Neural cell (in vitro differentiated cells): ENCODE measurements at regions not wholly inside any gene's neighbourhood (a gene's known extent, or its start where the extent isn't known, plus 50 kb on each side); places are given as distances from the start of the nearest gene placed in this dataset.

Experiments used
- H2AFZ ChIP-seq: fragments of 200-600, 300-800 bp; sonication (generic), shearing (Covaris generic); 2 replicates; pipeline ENCODE4 v1.6.0; 2014; ENCODE audit warnings: low read depth, mild to moderate bottlenecking, antibody characterized with exemption, low read length, moderate library complexity
- H3F3A ChIP-seq: fragments of 200-600 bp; shearing (Covaris generic); 2 replicates; pipeline ENCODE4 v1.6.1; 2016; ENCODE audit warnings: mild to moderate bottlenecking, moderate library complexity, mixed read lengths, antibody characterized with exemption, low read length; ENCODE audit not compliant: insufficient read depth, poor library complexity, severe bottlenecking
- H3K27ac ChIP-seq: fragments of 200-600, 300-800 bp; sonication (generic), shearing (Covaris generic); 2 replicates; pipeline ENCODE4 v1.5.1; 2014; ENCODE audit warnings: mild to moderate bottlenecking, low read length, moderate library complexity
- H3K27me3 ChIP-seq: fragments of 300-800, 200-600 bp; sonication (generic), shearing (Covaris generic); 2 replicates; pipeline ENCODE4 v1.6.0; 2014; ENCODE audit warnings: mild to moderate bottlenecking, low read depth, low read length, moderate library complexity; ENCODE audit not compliant: insufficient read depth
- H3K36me3 ChIP-seq: fragments of 300-800, 200-600 bp; sonication (generic), shearing (Covaris generic); 2 replicates; pipeline ENCODE4 v1.5.1; 2014; ENCODE audit warnings: mild to moderate bottlenecking, antibody characterized with exemption, low read length, moderate library complexity; ENCODE audit not compliant: insufficient read depth
- H3K4me2 ChIP-seq: fragments of 300-800, 200-600 bp; sonication (generic), shearing (Covaris generic); 2 replicates; pipeline ENCODE4 v1.6.0; 2014; ENCODE audit warnings: mild to moderate bottlenecking, low read length
- H3K4me3 ChIP-seq: fragments of 300-800, 200-600 bp; sonication (generic), shearing (Covaris generic); 2 replicates; pipeline ENCODE4 v1.5.1; 2014; ENCODE audit warnings: mild to moderate bottlenecking, low read length, moderate library complexity
- H3K79me2 ChIP-seq: fragments of 200-600 bp; shearing (Covaris generic); replicated peaks from 2 replicates; pipeline ENCODE4 v1.6.0; 2014; ENCODE audit warnings: mild to moderate bottlenecking, low read length, moderate library complexity; ENCODE audit not compliant: insufficient read depth
- H3K9ac ChIP-seq: fragments of 300-800, 200-600 bp; sonication (generic), shearing (Covaris generic); 2 replicates; pipeline ENCODE4 v1.6.1; 2016; ENCODE audit warnings: mild to moderate bottlenecking, low read length, mixed read lengths
- H3K9me2 ChIP-seq: fragments of 200-600 bp; shearing (Covaris generic); 2 replicates; pipeline ENCODE4 v1.6.1; 2016; ENCODE audit warnings: mild to moderate bottlenecking, low read length, mixed read lengths; ENCODE audit not compliant: insufficient read depth
- H3K9me3 ChIP-seq: fragments of 200-600, 300-800 bp; sonication (generic), shearing (Covaris generic); 2 replicates; pipeline ENCODE4 v1.6.1; 2016; ENCODE audit warnings: mild to moderate bottlenecking, mixed run types, low read length, moderate library complexity, mixed read lengths
- H4K20me1 ChIP-seq: fragments of 200-600 bp; shearing (Covaris generic); 2 replicates; pipeline ENCODE4 v1.6.1; 2016; ENCODE audit warnings: mild to moderate bottlenecking, mixed run types; ENCODE audit not compliant: insufficient read depth
- EP300 ChIP-seq: fragments of 450-650 bp; conservative IDR thresholded peaks from 2 replicates; pipeline ENCODE4 v1.6.1; 2014; ENCODE audit warnings: antibody characterized with exemption, mild to moderate bottlenecking, moderate library complexity; ENCODE audit not compliant: poor library complexity, severe bottlenecking
- EZH2 ChIP-seq: fragments of 200-600, 300-800 bp; shearing (Covaris generic), sonication (generic); IDR thresholded peaks from 2 replicates; pipeline ENCODE4 v1.6.1; 2014; ENCODE audit warnings: antibody characterized with exemption, low read length, borderline replicate concordance, mild to moderate bottlenecking; ENCODE audit not compliant: insufficient read depth, poor library complexity, severe bottlenecking
- MXI1 ChIP-seq: fragments of 450-650 bp; conservative IDR thresholded peaks from 2 replicates; pipeline ENCODE4 v1.6.1; 2014; ENCODE audit warnings: antibody characterized with exemption, mild to moderate bottlenecking; ENCODE audit not compliant: poor library complexity, severe bottlenecking
- POLR2AphosphoS5 ChIP-seq: IDR thresholded peaks from 2 replicates; pipeline ENCODE4 v1.6.1; 2012
- RAD21 ChIP-seq: fragments of 450-650 bp; conservative IDR thresholded peaks from 2 replicates; pipeline ENCODE4 v1.6.1; 2014; ENCODE audit warnings: antibody characterized with exemption, mild to moderate bottlenecking, moderate library complexity
- SMC3 ChIP-seq: fragments of 450-650 bp; conservative IDR thresholded peaks from 2 replicates; pipeline ENCODE4 v1.6.1; 2014; ENCODE audit warnings: antibody characterized with exemption, mild to moderate bottlenecking, moderate library complexity; ENCODE audit not compliant: poor library complexity
- TAF1 ChIP-seq: IDR thresholded peaks from 2 replicates; pipeline ENCODE4 v1.6.1; 2012; ENCODE audit warnings: low read depth
- TF ChIP-seq, protein P1 (sequence below): fragments of 450-650 bp; IDR thresholded peaks from 2 replicates; pipeline ENCODE4 v1.5.1; 2014; ENCODE audit warnings: antibody characterized with exemption, mild to moderate bottlenecking, moderate library complexity; ENCODE audit not compliant: poor library complexity, severe bottlenecking
- TF ChIP-seq, protein P2 (sequence below): IDR thresholded peaks from 2 replicates; pipeline ENCODE4 v1.6.1; 2012; ENCODE audit warnings: borderline replicate concordance

DNA sequence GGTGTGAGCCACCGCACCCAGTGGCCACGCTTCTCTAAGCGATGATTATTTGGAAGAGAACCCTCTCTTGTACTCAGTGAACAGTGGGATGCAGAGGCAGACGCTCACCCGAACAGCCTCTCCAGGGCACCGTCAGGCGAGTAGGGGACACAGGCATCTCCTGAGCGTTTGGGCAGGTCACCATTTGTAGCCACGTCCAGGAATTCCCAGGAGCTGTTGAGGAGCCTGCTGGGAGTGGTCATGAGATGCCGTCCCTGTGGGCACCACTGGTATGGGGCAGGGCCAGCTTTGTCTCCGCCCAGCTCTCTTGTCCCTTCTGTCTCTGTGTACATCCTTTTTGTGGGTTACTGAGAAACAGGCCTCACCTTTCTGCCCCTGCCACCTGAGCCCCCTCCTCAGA lies 81.3 kb upstream of the ZNF469 start:
- H2AFZ ChIP-seq = no peak overlapping the region
- TF ChIP-seq, protein P1, sequence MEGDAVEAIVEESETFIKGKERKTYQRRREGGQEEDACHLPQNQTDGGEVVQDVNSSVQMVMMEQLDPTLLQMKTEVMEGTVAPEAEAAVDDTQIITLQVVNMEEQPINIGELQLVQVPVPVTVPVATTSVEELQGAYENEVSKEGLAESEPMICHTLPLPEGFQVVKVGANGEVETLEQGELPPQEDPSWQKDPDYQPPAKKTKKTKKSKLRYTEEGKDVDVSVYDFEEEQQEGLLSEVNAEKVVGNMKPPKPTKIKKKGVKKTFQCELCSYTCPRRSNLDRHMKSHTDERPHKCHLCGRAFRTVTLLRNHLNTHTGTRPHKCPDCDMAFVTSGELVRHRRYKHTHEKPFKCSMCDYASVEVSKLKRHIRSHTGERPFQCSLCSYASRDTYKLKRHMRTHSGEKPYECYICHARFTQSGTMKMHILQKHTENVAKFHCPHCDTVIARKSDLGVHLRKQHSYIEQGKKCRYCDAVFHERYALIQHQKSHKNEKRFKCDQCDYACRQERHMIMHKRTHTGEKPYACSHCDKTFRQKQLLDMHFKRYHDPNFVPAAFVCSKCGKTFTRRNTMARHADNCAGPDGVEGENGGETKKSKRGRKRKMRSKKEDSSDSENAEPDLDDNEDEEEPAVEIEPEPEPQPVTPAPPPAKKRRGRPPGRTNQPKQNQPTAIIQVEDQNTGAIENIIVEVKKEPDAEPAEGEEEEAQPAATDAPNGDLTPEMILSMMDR = no peak
- TF ChIP-seq EP300 (no peak), MXI1 (no peak), POLR2AphosphoS5 (no peak), RAD21 (no peak), SMC3 (no peak), EZH2 (no peak), TAF1 (no peak)
- TF ChIP-seq, protein P2, sequence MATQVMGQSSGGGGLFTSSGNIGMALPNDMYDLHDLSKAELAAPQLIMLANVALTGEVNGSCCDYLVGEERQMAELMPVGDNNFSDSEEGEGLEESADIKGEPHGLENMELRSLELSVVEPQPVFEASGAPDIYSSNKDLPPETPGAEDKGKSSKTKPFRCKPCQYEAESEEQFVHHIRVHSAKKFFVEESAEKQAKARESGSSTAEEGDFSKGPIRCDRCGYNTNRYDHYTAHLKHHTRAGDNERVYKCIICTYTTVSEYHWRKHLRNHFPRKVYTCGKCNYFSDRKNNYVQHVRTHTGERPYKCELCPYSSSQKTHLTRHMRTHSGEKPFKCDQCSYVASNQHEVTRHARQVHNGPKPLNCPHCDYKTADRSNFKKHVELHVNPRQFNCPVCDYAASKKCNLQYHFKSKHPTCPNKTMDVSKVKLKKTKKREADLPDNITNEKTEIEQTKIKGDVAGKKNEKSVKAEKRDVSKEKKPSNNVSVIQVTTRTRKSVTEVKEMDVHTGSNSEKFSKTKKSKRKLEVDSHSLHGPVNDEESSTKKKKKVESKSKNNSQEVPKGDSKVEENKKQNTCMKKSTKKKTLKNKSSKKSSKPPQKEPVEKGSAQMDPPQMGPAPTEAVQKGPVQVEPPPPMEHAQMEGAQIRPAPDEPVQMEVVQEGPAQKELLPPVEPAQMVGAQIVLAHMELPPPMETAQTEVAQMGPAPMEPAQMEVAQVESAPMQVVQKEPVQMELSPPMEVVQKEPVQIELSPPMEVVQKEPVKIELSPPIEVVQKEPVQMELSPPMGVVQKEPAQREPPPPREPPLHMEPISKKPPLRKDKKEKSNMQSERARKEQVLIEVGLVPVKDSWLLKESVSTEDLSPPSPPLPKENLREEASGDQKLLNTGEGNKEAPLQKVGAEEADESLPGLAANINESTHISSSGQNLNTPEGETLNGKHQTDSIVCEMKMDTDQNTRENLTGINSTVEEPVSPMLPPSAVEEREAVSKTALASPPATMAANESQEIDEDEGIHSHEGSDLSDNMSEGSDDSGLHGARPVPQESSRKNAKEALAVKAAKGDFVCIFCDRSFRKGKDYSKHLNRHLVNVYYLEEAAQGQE = no peak
- no peaks in the 10 kb centered on the region for H3K36me3 ChIP-seq
- H3K4me3 ChIP-seq = no peak overlapping the region
- no peak overlapping the region for H3K4me2 ChIP-seq
- H3K27me3 ChIP-seq = no peaks in the 10 kb centered on the region
- no peaks in the 10 kb centered on the region for H3K9me2 ChIP-seq
- H3F3A ChIP-seq = no peaks in the 10 kb centered on the region
- H3K9ac ChIP-seq = no peak overlapping the region
- H3K27ac ChIP-seq = no peak overlapping the region
- no peaks in the 10 kb centered on the region for H3K79me2 ChIP-seq
- no peaks in the 10 kb centered on the region for H4K20me1 ChIP-seq
- H3K9me3 ChIP-seq = no peaks in the 10 kb centered on the region

DNA sequence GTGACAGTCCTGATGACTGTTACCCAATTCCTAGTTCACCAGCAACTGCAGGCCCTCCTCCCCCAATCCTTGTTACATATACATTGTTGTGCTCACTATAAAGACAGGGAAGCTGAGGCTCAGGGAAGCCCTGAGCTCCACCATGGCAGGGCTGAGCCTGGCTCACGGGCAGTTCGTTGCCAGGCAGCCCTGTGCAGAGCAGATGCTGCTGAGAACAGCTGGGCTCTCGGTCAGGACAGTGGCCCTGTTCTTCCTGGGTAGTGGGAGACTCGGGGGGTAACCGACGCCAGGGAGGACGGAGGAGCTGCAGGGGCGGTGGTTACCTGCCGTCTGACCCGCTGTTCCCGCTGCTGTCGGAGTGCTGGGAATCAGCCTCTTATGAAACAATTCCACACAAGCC lies 80.9 kb upstream of the ZNF469 start:
- Histone ChIP-seq H3K36me3 (no peaks in the 10 kb centered on the region), H2AFZ (no peak overlapping the region), H3K9me3 (no peaks in the 10 kb centered on the region), H3K4me2 (no peak overlapping the region), H3K27me3 (no peaks in the 10 kb centered on the region), H3K27ac (no peak overlapping the region), H3K4me3 (no peak overlapping the region), H3K79me2 (no peaks in the 10 kb centered on the region), H3K9ac (no peak overlapping the region), H3K9me2 (no peaks in the 10 kb centered on the region), H3F3A (no peaks in the 10 kb centered on the region), H4K20me1 (no peaks in the 10 kb centered on the region)
- TF ChIP-seq MXI1 (no peak), RAD21 (no peak), EP300 (no peak), EZH2 (no peak), SMC3 (no peak), POLR2AphosphoS5 (no peak), TAF1 (no peak)
- TF ChIP-seq, protein P1 = no peak
- TF ChIP-seq, protein P2 = no peak
